AG08396 (cell line): ENCODE measurements at regions not wholly inside any gene's neighbourhood (a gene's known extent, or its start where the extent isn't known, plus 50 kb on each side); places are given as distances from the start of the nearest gene placed in this dataset.

Experiments
- DNase-seq: peaks from one replicate; pipeline ENCODE4 v3.0.0; 2012; ENCODE audit warnings: low spot score, mixed read lengths

- DNase-seq, result no peak
Measured at GRCh38 chr13:75052616-75053015, 429.4 kb downstream of the TBC1D4 start.

GRCh38 chr13:75050419-75051046 lies 431.4 kb downstream of the TBC1D4 start:
- DNase-seq, result no peak

GRCh38 chr13:75049735-75050335 lies 432.1 kb downstream of the TBC1D4 start:
- DNase-seq, result no peak

GRCh38 chr13:75042807-75043206 lies 439.2 kb downstream of the TBC1D4 start:
- DNase-seq, result no peak

- DNase-seq, result no peak
Measured at GRCh38 chr13:75038393-75039113, 443.4 kb downstream of the TBC1D4 start.

GRCh38 chr13:75025956-75026355 lies 456.0 kb downstream of the TBC1D4 start:
- no peak for DNase-seq

GRCh38 chr13:75024602-75025001 lies 457.4 kb downstream of the TBC1D4 start:
- DNase-seq, result no peak

GRCh38 chr13:75023609-75024008 lies 458.4 kb downstream of the TBC1D4 start:
- no peak for DNase-seq

- no peak for DNase-seq
Measured at GRCh38 chr13:75021151-75021550, 460.8 kb downstream of the TBC1D4 start.

GRCh38 chr13:75016225-75016624 lies 465.7 kb downstream of the TBC1D4 start:
- DNase-seq, result no peak

GRCh38 chr13:75013818-75014217 lies 468.2 kb downstream of the TBC1D4 start:
- no peak for DNase-seq

- DNase-seq, result no peak
Measured at GRCh38 chr13:75010941-75011340, 471.0 kb downstream of the TBC1D4 start.

- no peak for DNase-seq
Measured at GRCh38 chr13:75008926-75009325, 473.0 kb downstream of the TBC1D4 start.

GRCh38 chr13:74990992-74991391 lies 491.0 kb downstream of the TBC1D4 start:
- no peak for DNase-seq

- DNase-seq, result no peak
Measured at GRCh38 chr13:74987124-74987690, 494.8 kb downstream of the TBC1D4 start.

- DNase-seq, result no peak
Measured at GRCh38 chr13:74986609-74987008, 495.4 kb downstream of the TBC1D4 start.

- no peak for DNase-seq
Measured at GRCh38 chr13:74979703-74980102, 502.3 kb downstream of the TBC1D4 start.

GRCh38 chr13:74978591-74978990 lies 503.4 kb downstream of the TBC1D4 start:
- DNase-seq, result no peak

- DNase-seq, result no peak
Measured at GRCh38 chr13:74977498-74977897, 504.5 kb downstream of the TBC1D4 start.

GRCh38 chr13:74975111-74975510 lies 506.9 kb downstream of the TBC1D4 start:
- no peak for DNase-seq

GRCh38 chr13:74973935-74974879 lies 507.8 kb downstream of the TBC1D4 start:
- DNase-seq, result no peak

- no peak for DNase-seq
Measured at GRCh38 chr13:74969419-74969818, 512.5 kb downstream of the TBC1D4 start.
